ENCODE measurements at regions not wholly inside any gene's neighbourhood (a gene's known extent, or its start where the extent isn't known, plus 50 kb on each side); places are given as distances from the start of the nearest gene placed in this dataset.

DNA sequence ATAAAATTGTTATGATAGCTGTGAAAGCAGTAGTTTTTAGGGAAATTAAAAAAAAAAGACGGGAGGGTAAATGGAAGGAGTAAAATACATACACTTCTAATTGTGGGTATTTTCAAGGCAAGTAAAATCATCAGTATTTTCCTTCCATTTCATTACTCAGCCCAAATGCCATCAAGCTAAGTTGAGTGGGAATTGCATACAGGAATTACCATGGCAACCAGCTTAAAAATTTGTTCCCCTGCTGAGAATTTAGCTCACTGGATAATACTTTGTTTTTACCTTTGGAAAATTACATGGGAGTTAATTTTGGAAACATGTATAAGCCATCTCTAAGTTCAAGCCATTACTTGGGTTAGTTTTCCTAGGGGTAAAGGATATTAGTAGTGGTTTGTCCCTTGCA is 1873.4 kb downstream of the LRRC4C start:
- no peaks in the 10 kb centered on the region for H3K27me3 ChIP-seq (ENCODE audit: insufficient read depth, low read length)
- TF ChIP-seq, protein P1, sequence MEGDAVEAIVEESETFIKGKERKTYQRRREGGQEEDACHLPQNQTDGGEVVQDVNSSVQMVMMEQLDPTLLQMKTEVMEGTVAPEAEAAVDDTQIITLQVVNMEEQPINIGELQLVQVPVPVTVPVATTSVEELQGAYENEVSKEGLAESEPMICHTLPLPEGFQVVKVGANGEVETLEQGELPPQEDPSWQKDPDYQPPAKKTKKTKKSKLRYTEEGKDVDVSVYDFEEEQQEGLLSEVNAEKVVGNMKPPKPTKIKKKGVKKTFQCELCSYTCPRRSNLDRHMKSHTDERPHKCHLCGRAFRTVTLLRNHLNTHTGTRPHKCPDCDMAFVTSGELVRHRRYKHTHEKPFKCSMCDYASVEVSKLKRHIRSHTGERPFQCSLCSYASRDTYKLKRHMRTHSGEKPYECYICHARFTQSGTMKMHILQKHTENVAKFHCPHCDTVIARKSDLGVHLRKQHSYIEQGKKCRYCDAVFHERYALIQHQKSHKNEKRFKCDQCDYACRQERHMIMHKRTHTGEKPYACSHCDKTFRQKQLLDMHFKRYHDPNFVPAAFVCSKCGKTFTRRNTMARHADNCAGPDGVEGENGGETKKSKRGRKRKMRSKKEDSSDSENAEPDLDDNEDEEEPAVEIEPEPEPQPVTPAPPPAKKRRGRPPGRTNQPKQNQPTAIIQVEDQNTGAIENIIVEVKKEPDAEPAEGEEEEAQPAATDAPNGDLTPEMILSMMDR (IDR thresholded peaks at IDR 0.05; ENCODE audit: extremely low read depth, low read depth, low read length): no peak
- no peaks in the 10 kb centered on the region for H3K4me1 ChIP-seq (ENCODE audit: insufficient read depth, low read length)
- no peak overlapping the region for H3K27ac ChIP-seq (ENCODE audit: low read depth, low read length)
- no peak for DNase-seq (ENCODE audit: insufficient read length, low spot score, missing footprints)
- no peak overlapping the region for H3K4me3 ChIP-seq (ENCODE audit: insufficient read depth, low read length)
- H3K9me3 ChIP-seq (ENCODE audit: low read depth, low read length): peaks cover 2% of the 10 kb centered on the region
- H3K36me3 ChIP-seq (ENCODE audit: insufficient read depth, low read length): no peaks in the 10 kb centered on the region
- no peak overlapping the region for H2AFZ ChIP-seq (ENCODE audit: low read length)
- H3K79me2 ChIP-seq (ENCODE audit: insufficient read depth, low read length): no peaks in the 10 kb centered on the region
- H4K20me1 ChIP-seq (ENCODE audit: insufficient read depth, low read length): no peaks in the 10 kb centered on the region
- H3K4me2 ChIP-seq (ENCODE audit: insufficient read depth, low read length): no peak overlapping the region

DNA sequence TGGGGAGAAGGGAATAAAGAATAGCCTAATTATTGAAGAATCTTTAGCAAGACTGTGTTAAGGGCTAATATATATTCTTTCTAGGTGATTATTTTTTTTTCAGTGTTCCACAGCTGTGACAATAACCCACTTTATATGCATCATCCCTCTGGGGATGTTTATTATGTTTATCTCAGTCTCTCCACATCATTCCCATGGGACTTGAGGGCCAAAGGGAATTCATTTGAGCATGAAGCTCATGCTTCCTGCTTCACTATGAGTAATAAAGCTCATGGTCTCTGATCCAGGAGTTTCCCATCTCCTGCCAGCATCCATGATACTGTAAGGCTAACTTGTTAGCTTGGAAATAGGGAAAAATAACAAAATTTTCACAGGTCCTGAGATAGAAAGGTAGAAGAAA is 1888.4 kb downstream of the LRRC4C start:
- Histone ChIP-seq H3K79me2 (ENCODE audit: insufficient read depth, low read length) (no peaks in the 10 kb centered on the region), H3K9me3 (ENCODE audit: low read depth, low read length) (no peaks in the 10 kb centered on the region), H3K4me2 (ENCODE audit: insufficient read depth, low read length) (no peak overlapping the region), H3K4me1 (ENCODE audit: insufficient read depth, low read length) (no peaks in the 10 kb centered on the region), H3K36me3 (ENCODE audit: insufficient read depth, low read length) (no peaks in the 10 kb centered on the region), H2AFZ (ENCODE audit: low read length) (no peak overlapping the region), H3K27me3 (ENCODE audit: insufficient read depth, low read length) (no peaks in the 10 kb centered on the region), H3K27ac (ENCODE audit: low read depth, low read length) (no peak overlapping the region), H3K4me3 (ENCODE audit: insufficient read depth, low read length) (no peak overlapping the region), H4K20me1 (ENCODE audit: insufficient read depth, low read length) (no peaks in the 10 kb centered on the region)
- no peak for DNase-seq (ENCODE audit: insufficient read length, low spot score, missing footprints)
- TF ChIP-seq, protein P1 (IDR thresholded peaks at IDR 0.05; ENCODE audit: extremely low read depth, low read depth, low read length): no peak

DNA sequence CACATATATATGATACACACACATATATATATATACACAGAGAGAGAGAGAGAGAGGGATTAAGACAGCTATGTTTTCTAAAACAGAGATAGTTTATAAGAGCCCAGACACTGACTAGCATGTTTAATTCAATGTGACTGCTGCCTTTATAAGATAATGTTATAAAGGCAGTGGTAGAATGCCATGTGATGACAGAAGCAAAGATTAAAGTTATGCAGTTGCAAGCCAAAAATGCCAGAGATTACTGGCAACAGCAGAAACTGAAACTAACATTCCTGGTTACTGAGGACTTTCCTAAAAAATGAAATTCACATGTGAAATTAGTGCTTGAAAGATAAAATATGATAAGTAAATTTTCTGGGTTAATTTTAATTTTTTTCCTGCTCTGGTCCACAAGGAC is 1888.9 kb downstream of the LRRC4C start:
- Histone ChIP-seq H3K9me3 (ENCODE audit: low read depth, low read length) (no peaks in the 10 kb centered on the region), H3K4me3 (ENCODE audit: insufficient read depth, low read length) (no peak overlapping the region), H3K4me2 (ENCODE audit: insufficient read depth, low read length) (no peak overlapping the region), H3K27ac (ENCODE audit: low read depth, low read length) (no peak overlapping the region), H3K36me3 (ENCODE audit: insufficient read depth, low read length) (no peaks in the 10 kb centered on the region), H4K20me1 (ENCODE audit: insufficient read depth, low read length) (no peaks in the 10 kb centered on the region), H2AFZ (ENCODE audit: low read length) (no peak overlapping the region), H3K27me3 (ENCODE audit: insufficient read depth, low read length) (no peaks in the 10 kb centered on the region), H3K79me2 (ENCODE audit: insufficient read depth, low read length) (no peaks in the 10 kb centered on the region), H3K4me1 (ENCODE audit: insufficient read depth, low read length) (no peaks in the 10 kb centered on the region)
- DNase-seq (ENCODE audit: insufficient read length, low spot score, missing footprints): no peak
- TF ChIP-seq, protein P1 (IDR thresholded peaks at IDR 0.05; ENCODE audit: extremely low read depth, low read depth, low read length): no peak

DNA sequence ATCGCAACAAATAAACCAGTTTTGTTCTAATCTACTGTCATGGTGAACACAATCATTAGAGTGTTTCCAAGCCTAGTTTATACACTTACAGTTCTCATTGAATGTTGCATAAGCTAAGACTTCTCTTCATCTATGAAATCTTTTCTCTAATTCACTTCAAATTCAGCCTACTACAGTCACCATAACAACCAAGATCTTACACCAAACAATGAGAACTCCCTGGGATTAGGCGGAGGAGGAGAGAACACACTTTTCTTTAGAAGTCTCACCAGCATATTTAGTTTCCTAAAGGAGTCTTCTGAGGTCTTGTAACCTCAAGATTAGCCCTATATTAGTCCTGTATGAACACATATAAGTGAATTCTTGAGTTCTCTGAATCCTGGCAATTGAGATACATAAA is 1889.7 kb downstream of the LRRC4C start:
- Histone ChIP-seq H3K79me2 (ENCODE audit: insufficient read depth, low read length) (no peaks in the 10 kb centered on the region), H3K4me2 (ENCODE audit: insufficient read depth, low read length) (no peak overlapping the region), H2AFZ (ENCODE audit: low read length) (no peak overlapping the region), H3K27ac (ENCODE audit: low read depth, low read length) (no peak overlapping the region), H3K9me3 (ENCODE audit: low read depth, low read length) (no peaks in the 10 kb centered on the region), H3K4me1 (ENCODE audit: insufficient read depth, low read length) (no peaks in the 10 kb centered on the region), H4K20me1 (ENCODE audit: insufficient read depth, low read length) (no peaks in the 10 kb centered on the region), H3K27me3 (ENCODE audit: insufficient read depth, low read length) (no peaks in the 10 kb centered on the region), H3K36me3 (ENCODE audit: insufficient read depth, low read length) (no peaks in the 10 kb centered on the region), H3K4me3 (ENCODE audit: insufficient read depth, low read length) (no peak overlapping the region)
- TF ChIP-seq, protein P1 (IDR thresholded peaks at IDR 0.05; ENCODE audit: extremely low read depth, low read depth, low read length): no peak
- no peak for DNase-seq (ENCODE audit: insufficient read length, low spot score, missing footprints)

Measured in osteoblast (primary cell).